BJ (cell line): ENCODE measurements at regions not wholly inside any gene's neighbourhood (a gene's known extent, or its start where the extent isn't known, plus 50 kb on each side); places are given as distances from the start of the nearest gene placed in this dataset.

ENCODE experiments used
- CTCF ChIA-PET: fragments of 350-600 bp; formaldehyde crosslinking; extraction: SDS; loops from one replicate; lab custom pipeline; 2021; ENCODE audit warnings: antibody characterized with exemption, inconsistent platforms; lab: Yijun Ruan, JAX
- POLR2A ChIA-PET: fragments of 300-600 bp; sonication (Branson Sonifier 250); formaldehyde crosslinking; extraction: SDS; loops from one replicate; lab custom pipeline; 2021; ENCODE audit warnings: antibody characterized with exemption; lab: Charles Lee
- DNase-seq: peaks from one replicate; pipeline ENCODE4 v3.0.0-alpha.2; 2011; ENCODE audit warnings: low read depth
- H3K27me3 ChIP-seq: 2 replicates; pipeline ENCODE4 v1.6.0; 2011; ENCODE audit warnings: low read length; ENCODE audit not compliant: control insufficient read depth, insufficient read depth
- H3K36me3 ChIP-seq: 2 replicates; pipeline ENCODE4 v1.5.1; 2011; ENCODE audit warnings: low read length; ENCODE audit not compliant: control insufficient read depth, insufficient read depth
- H3K4me3 ChIP-seq: 2 replicates; pipeline ENCODE4 v1.5.1; 2011; ENCODE audit warnings: low read depth, mild to moderate bottlenecking, control low read depth, low read length
- CTCF ChIP-seq: IDR thresholded peaks from 2 replicates; pipeline ENCODE4 v1.5.1; 2011; ENCODE audit warnings: low read depth, mild to moderate bottlenecking, control low read depth, inconsistent platforms, low read length, moderate library complexity; ENCODE audit not compliant: insufficient read depth

GRCh38 chr3:26997226-26997625 lies 372.0 kb downstream of the NEK10 start:
- Histone ChIP-seq H3K36me3 (no peaks in the 10 kb centered on the region), H3K27me3 (no peaks in the 10 kb centered on the region), H3K4me3 (no peak overlapping the region)
- DNase-seq = no peak
- POLR2A ChIA-PET = no interaction called here
- CTCF ChIA-PET = no interaction called here
- no peak for TF ChIP-seq CTCF

- CTCF ChIA-PET = no interaction called here
Measured at GRCh38 chr3:27010834-27011233, 358.3 kb downstream of the NEK10 start.

GRCh38 chr3:27022096-27022761 lies 347.0 kb downstream of the NEK10 start:
- ChIA-PET CTCF (interaction anchor here (0.6 kb wide), 1 partner anchor 184 kb away, joined by 4 read pairs; no protein-coding TSS in a partner anchor), POLR2A (no interaction called here)
- H3K4me3 ChIP-seq = no peak overlapping the region
- TF ChIP-seq CTCF = no peak
- no peak for DNase-seq
- H3K27me3 ChIP-seq = no peaks in the 10 kb centered on the region
- H3K36me3 ChIP-seq = no peaks in the 10 kb centered on the region

More at GRCh38 chr3:27010834-27011233, 358.3 kb downstream of the NEK10 start:
- Histone ChIP-seq H3K36me3 (no peaks in the 10 kb centered on the region), H3K4me3 (no peak overlapping the region), H3K27me3 (no peaks in the 10 kb centered on the region)
- DNase-seq = no peak
- POLR2A ChIA-PET = no interaction called here
- no peak for TF ChIP-seq CTCF

DNA sequence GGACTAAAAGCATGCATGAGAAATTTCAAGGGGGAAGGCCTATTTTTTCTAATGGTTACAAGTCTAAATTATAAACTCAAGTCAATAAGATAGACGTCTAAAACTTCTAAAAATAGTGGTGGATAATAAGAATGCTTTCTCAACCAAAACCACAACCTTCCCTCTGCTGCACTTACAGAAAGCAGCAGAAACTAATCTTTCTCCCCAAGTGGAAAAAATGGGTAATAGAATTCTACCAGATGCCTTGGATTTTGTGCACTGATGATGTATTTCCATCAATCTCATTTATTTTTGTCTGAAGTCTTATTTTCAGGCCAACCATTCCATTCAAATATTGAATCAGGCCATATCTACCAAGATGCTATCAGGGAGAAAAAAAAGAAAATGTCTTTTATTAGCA lies 344.7 kb downstream of the NEK10 start:
- Histone ChIP-seq H3K27me3 (no peaks in the 10 kb centered on the region), H3K36me3 (no peaks in the 10 kb centered on the region), H3K4me3 (no peak overlapping the region)
- no peak for TF ChIP-seq CTCF
- ChIA-PET CTCF (no interaction called here), POLR2A (no interaction called here)
- no peak for DNase-seq

GRCh38 chr3:27025718-27026117 lies 343.5 kb downstream of the NEK10 start:
- no peaks in the 10 kb centered on the region for H3K27me3 ChIP-seq
- DNase-seq = no peak
- no peak overlapping the region for H3K4me3 ChIP-seq
- ChIA-PET CTCF (no interaction called here), POLR2A (no interaction called here)
- H3K36me3 ChIP-seq = no peaks in the 10 kb centered on the region
- no peak for TF ChIP-seq CTCF
